Stimulated activated CD4-positive, alpha-beta T cell treated with anti-CD3 and anti-CD28 coated beads, Interleukin-4, amount 100 ng/mL, for 1 hour (primary cell): ENCODE measurements at regions not wholly inside any gene's neighbourhood (a gene's known extent, or its start where the extent isn't known, plus 50 kb on each side); places are given as distances from the start of the nearest gene placed in this dataset.
A peak's percentile ranks its signal among the peaks of the same experiment; 100 is the strongest.
"Not testable (repeated sequence)": the region's sequence is repeated elsewhere in the genome, so short reads cannot be mapped to it uniquely, and the experiment has no call there.

Experiments used
- DNase-seq: peaks from one replicate; pipeline ENCODE4 v3.0.0-alpha.2; 2020

GRCh38 chr13:52324831-52325230, 81.1 kb downstream of the THSD1 start:
- not testable (repeated sequence) for DNase-seq

- DNase-seq, result no peak
These were observed 86.1 kb downstream of the THSD1 start for GRCh38 chr13:52319876-52320275.

- DNase-seq, result not testable (repeated sequence)
These were observed 96.1 kb downstream of the THSD1 start for GRCh38 chr13:52309833-52310232.

GRCh38 chr13:52306336-52306735, 99.6 kb downstream of the THSD1 start:
- DNase-seq, result not testable (repeated sequence)

GRCh38 chr13:52303098-52303497, 102.9 kb downstream of the THSD1 start:
- not testable (repeated sequence) for DNase-seq

- DNase-seq, result not testable (repeated sequence)
These were observed 103.3 kb downstream of the THSD1 start for GRCh38 chr13:52302688-52303087.

GRCh38 chr13:52301810-52302400, 104.1 kb downstream of the THSD1 start:
- not testable (repeated sequence) for DNase-seq

- DNase-seq, result not testable (repeated sequence)
These were observed 107.8 kb downstream of the THSD1 start for GRCh38 chr13:52298079-52298661.

GRCh38 chr13:52288891-52289290, 117.1 kb downstream of the THSD1 start:
- DNase-seq, result not testable (repeated sequence)

- DNase-seq, result not testable (repeated sequence)
These were observed 122.0 kb upstream of the NEK3 start for GRCh38 chr13:52281387-52281786.

GRCh38 chr13:52279408-52279807, 120.0 kb upstream of the NEK3 start:
- not testable (repeated sequence) for DNase-seq

GRCh38 chr13:52254299-52254698, 94.9 kb upstream of the NEK3 start:
- not testable (repeated sequence) for DNase-seq

- DNase-seq, result not testable (repeated sequence)
These were observed 81.4 kb upstream of the NEK3 start for GRCh38 chr13:52240752-52241151.

- peak; percentile 13 for DNase-seq
These were observed 76.7 kb upstream of the NEK3 start for GRCh38 chr13:52235900-52236595.

GRCh38 chr13:52234928-52235327, 75.5 kb upstream of the NEK3 start:
- not testable (repeated sequence) for DNase-seq

GRCh38 chr13:52223063-52223462, 63.7 kb upstream of the NEK3 start:
- DNase-seq, result not testable (repeated sequence)

GRCh38 chr13:52213920-52214319, 54.5 kb upstream of the NEK3 start:
- DNase-seq, result not testable (repeated sequence)

GRCh38 chr13:52212886-52213285, 53.5 kb upstream of the NEK3 start:
- not testable (repeated sequence) for DNase-seq

GRCh38 chr13:52211416-52211776, 52.0 kb upstream of the NEK3 start:
- not testable (repeated sequence) for DNase-seq

GRCh38 chr13:52210564-52211415, 51.4 kb upstream of the NEK3 start:
- DNase-seq, result not testable (repeated sequence)
